Breast epithelium (tissue), 4 donors: ENCODE measurements at regions not wholly inside any gene's neighbourhood (a gene's known extent, or its start where the extent isn't known, plus 50 kb on each side); places are given as distances from the start of the nearest gene placed in this dataset.

Experiments used
- DNase-seq, 2 donors: peaks; one replicate each; pipeline ENCODE4 v3.0.0-alpha.2; 2019; ENCODE audit warnings: low spot score in 2 of 2
- H3K27ac ChIP-seq, 2 donors: fragments of 200-600 bp; sonication (generic) in 1 of 2; one replicate each; pipeline ENCODE4 v1.5.1; 2016 to 2019; ENCODE audit warnings: mild to moderate bottlenecking in 1 of 2
- H3K27me3 ChIP-seq, 2 donors: fragments of 200-600 bp; sonication (generic) in 1 of 2; one replicate each; pipeline versions ENCODE4 v1.5.1 to v1.6.0; 2017 to 2019; ENCODE audit warnings: control low read depth in 1 of 2, mild to moderate bottlenecking in 1 of 2
- H3K36me3 ChIP-seq: fragments of 200-600 bp; one replicate; pipeline ENCODE4 v1.5.1; 2019
- H3K4me1 ChIP-seq, 2 donors: fragments of 200-600 bp; sonication (generic); one replicate each; pipeline ENCODE4 v1.5.1; 2016 to 2019; ENCODE audit warnings: control low read depth in 1 of 2
- H3K4me3 ChIP-seq, 3 donors: fragments of 200-600 bp; sonication (generic); 1 replicate in 2 of 3; 2 replicates in 1 of 3; pipeline ENCODE4 v1.5.1; 2016 to 2019; ENCODE audit warnings: mild to moderate bottlenecking in 3 of 3, moderate library complexity in 2 of 3
- H3K9me3 ChIP-seq, 2 donors: fragments of 200-600 bp; sonication (generic) in 1 of 2; one replicate each; pipeline ENCODE4 v1.5.1; 2016 to 2019; ENCODE audit warnings: control low read depth in 1 of 2
- CTCF ChIP-seq, 3 donors: fragments of 450-650 bp; IDR thresholded peaks; one replicate each; pipeline ENCODE4 v1.5.1; 2016 to 2017; ENCODE audit warnings: antibody characterized with exemption in 3 of 3, mild to moderate bottlenecking in 3 of 3, moderate library complexity in 3 of 3
- POLR2A ChIP-seq: fragments of 450-650 bp; IDR thresholded peaks from one replicate; pipeline ENCODE4 v1.6.1; 2016; ENCODE audit warnings: antibody characterized with exemption, mild to moderate bottlenecking, moderate library complexity
- POLR2AphosphoS5 ChIP-seq, 3 donors: sonication (generic); formaldehyde crosslinking; IDR thresholded peaks; one replicate each; pipeline ENCODE4 v1.6.1; 2017; ENCODE audit warnings: antibody characterized with exemption in 3 of 3
- intact Hi-C: fragments of 100-400 bp; cut with DNase I; formaldehyde crosslinking; loops from one replicate; pipeline ENCODE4 v1.15.1; 2023; ENCODE audit warnings: low total_unique reads

GRCh38 chr3:163548015-163548414 lies 1530.3 kb downstream of the SI start:
- Histone ChIP-seq H3K27ac (no peak overlapping the region), H3K9me3 (no peaks in the 10 kb centered on the region)
- TF ChIP-seq CTCF (IDR thresholded peaks at IDR 0.05), result no peak
- no peak for TF ChIP-seq POLR2AphosphoS5 (IDR thresholded peaks at IDR 0.05)
- no peak for TF ChIP-seq POLR2A

GRCh38 chr3:163547014-163547685 lies 1531.1 kb downstream of the SI start:
- Histone ChIP-seq H3K9me3 (no peaks in the 10 kb centered on the region), H3K4me1 (no peaks in the 10 kb centered on the region), H3K36me3 (no peaks in the 10 kb centered on the region), H3K27me3 (no peaks in the 10 kb centered on the region), H3K4me3 (no peak overlapping the region), H3K27ac (no peak overlapping the region)
- TF ChIP-seq POLR2A, result no peak
- TF ChIP-seq CTCF (IDR thresholded peaks at IDR 0.05), result no peak
- no peak for TF ChIP-seq POLR2AphosphoS5 (IDR thresholded peaks at IDR 0.05)
- no peak for DNase-seq
- intact Hi-C loops, result no loop called here

More at GRCh38 chr3:163548015-163548414, 1530.3 kb downstream of the SI start:
- intact Hi-C loops, result no loop called here
- H3K36me3 ChIP-seq, result no peaks in the 10 kb centered on the region
- no peaks in the 10 kb centered on the region for H3K4me1 ChIP-seq
- no peak overlapping the region for H3K4me3 ChIP-seq
- no peak for DNase-seq
- no peaks in the 10 kb centered on the region for H3K27me3 ChIP-seq

DNA sequence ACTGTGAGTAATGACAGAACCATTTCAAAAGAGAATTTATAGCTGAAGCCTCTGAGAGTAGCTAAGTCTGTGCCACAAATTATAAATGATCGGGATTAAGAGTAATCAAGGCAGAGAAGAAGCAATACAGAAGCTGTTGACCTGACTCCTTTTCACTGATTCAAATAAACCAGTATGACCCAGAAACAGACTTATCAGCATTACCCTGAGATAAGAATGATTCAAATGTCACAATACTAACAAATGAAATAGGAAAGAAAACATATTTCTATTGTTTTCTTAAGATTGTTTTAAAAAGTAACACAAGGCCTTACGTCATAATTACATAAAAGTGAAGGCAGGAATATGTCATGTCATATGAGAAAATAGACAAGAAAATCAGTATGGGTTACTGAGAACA lies 1534.6 kb downstream of the SI start:
- Histone ChIP-seq H3K27me3 (no peaks in the 10 kb centered on the region), H3K4me1 (no peaks in the 10 kb centered on the region), H3K4me3 (no peak overlapping the region), H3K9me3 (no peaks in the 10 kb centered on the region), H3K27ac (no peak overlapping the region), H3K36me3 (no peaks in the 10 kb centered on the region)
- intact Hi-C loops, result no loop called here
- TF ChIP-seq CTCF (IDR thresholded peaks at IDR 0.05) (no peak), POLR2AphosphoS5 (IDR thresholded peaks at IDR 0.05) (no peak), POLR2A (no peak)
- DNase-seq, result no peak

GRCh38 chr3:163541629-163542028 lies 1536.7 kb downstream of the SI start:
- no peaks in the 10 kb centered on the region for H3K27me3 ChIP-seq
- no peaks in the 10 kb centered on the region for H3K4me1 ChIP-seq
- H3K36me3 ChIP-seq, result no peaks in the 10 kb centered on the region
- intact Hi-C loops, result no loop called here
- no peak for TF ChIP-seq POLR2AphosphoS5 (IDR thresholded peaks at IDR 0.05)
- TF ChIP-seq POLR2A, result no peak
- no peak for TF ChIP-seq CTCF (IDR thresholded peaks at IDR 0.05)
- no peak for DNase-seq
- H3K27ac ChIP-seq, result no peak overlapping the region
- H3K4me3 ChIP-seq, result no peak overlapping the region
- H3K9me3 ChIP-seq, result no peaks in the 10 kb centered on the region

- no peak for DNase-seq
- Histone ChIP-seq H3K27me3 (no peaks in the 10 kb centered on the region), H3K4me1 (no peaks in the 10 kb centered on the region), H3K9me3 (no peaks in the 10 kb centered on the region), H3K27ac (no peak overlapping the region), H3K4me3 (no peak overlapping the region), H3K36me3 (no peaks in the 10 kb centered on the region)
- intact Hi-C loops, result no loop called here
- TF ChIP-seq POLR2A (no peak), CTCF (IDR thresholded peaks at IDR 0.05) (no peak), POLR2AphosphoS5 (IDR thresholded peaks at IDR 0.05) (no peak)
Observed at GRCh38 chr3:163538387-163538786, 1539.9 kb downstream of the SI start.
